SKM-1 treated with dmso at 0.1 percent for 144 hours (cell line): ENCODE measurements at regions not wholly inside any gene's neighbourhood (a gene's known extent, or its start where the extent isn't known, plus 50 kb on each side); places are given as distances from the start of the nearest gene placed in this dataset.

Experiments
- DNase-seq: peaks from one replicate; lab custom pipeline; 2025; ENCODE audit not compliant: unreplicated experiment; lab: John Stamatoyannopoulos, UW

GRCh38 chr3:110767838-110768237 is 303.8 kb upstream of the NECTIN3 start:
- DNase-seq, result no peak

GRCh38 chr3:110773413-110773954 is 298.1 kb upstream of the NECTIN3 start:
- no peak for DNase-seq

GRCh38 chr3:110774496-110775265 is 296.9 kb upstream of the NECTIN3 start:
- no peak for DNase-seq

- DNase-seq, result no peak
Measured at GRCh38 chr3:110779581-110779980, 292.0 kb upstream of the NECTIN3 start.

- DNase-seq, result no peak
Measured at GRCh38 chr3:110783541-110783940, 288.1 kb upstream of the NECTIN3 start.

- DNase-seq, result no peak
Measured at GRCh38 chr3:110788794-110789193, 282.8 kb upstream of the NECTIN3 start.

GRCh38 chr3:110789315-110789714 is 282.3 kb upstream of the NECTIN3 start:
- no peak for DNase-seq

- no peak for DNase-seq
Measured at GRCh38 chr3:110790631-110791030, 281.0 kb upstream of the NECTIN3 start.

- DNase-seq, result no peak
Measured at GRCh38 chr3:110791995-110792686, 279.5 kb upstream of the NECTIN3 start.

- no peak for DNase-seq
Measured at GRCh38 chr3:110793611-110794010, 278.0 kb upstream of the NECTIN3 start.

GRCh38 chr3:110795163-110795562 is 276.5 kb upstream of the NECTIN3 start:
- DNase-seq, result no peak

- DNase-seq, result no peak
Measured at GRCh38 chr3:110799271-110799670, 272.3 kb upstream of the NECTIN3 start.

GRCh38 chr3:110804856-110805255 is 266.8 kb upstream of the NECTIN3 start:
- DNase-seq, result no peak

GRCh38 chr3:110806924-110807323 is 264.7 kb upstream of the NECTIN3 start:
- DNase-seq, result no peak

GRCh38 chr3:110808630-110809029 is 263.0 kb upstream of the NECTIN3 start:
- no peak for DNase-seq

GRCh38 chr3:110810356-110810755 is 261.3 kb upstream of the NECTIN3 start:
- DNase-seq, result no peak

- no peak for DNase-seq
Measured at GRCh38 chr3:110811050-110811449, 260.6 kb upstream of the NECTIN3 start.

- DNase-seq, result no peak
Measured at GRCh38 chr3:110813541-110813940, 258.1 kb upstream of the NECTIN3 start.

- DNase-seq, result peak; percentile 4
Measured at GRCh38 chr3:110814170-110815007, 257.2 kb upstream of the NECTIN3 start.

- DNase-seq, result no peak
Measured at GRCh38 chr3:110815008-110815583, 256.5 kb upstream of the NECTIN3 start.

GRCh38 chr3:110816008-110816407 is 255.6 kb upstream of the NECTIN3 start:
- DNase-seq, result no peak
